Parathyroid adenoma (tissue), 2 donors: ENCODE measurements at regions not wholly inside any gene's neighbourhood (a gene's known extent, or its start where the extent isn't known, plus 50 kb on each side); places are given as distances from the start of the nearest gene placed in this dataset.

Source experiments
- H2AFZ ChIP-seq: fragments of 300-600 bp; sonication (generic); one replicate; pipeline ENCODE4 v1.7.0; 2017; ENCODE audit warnings: antibody characterized with exemption, mild to moderate bottlenecking
- H3K27ac ChIP-seq: fragments of 300-600 bp; sonication (generic); one replicate; pipeline ENCODE4 v1.7.0; 2017
- H3K27me3 ChIP-seq: fragments of 300-600 bp; sonication (generic); one replicate; pipeline ENCODE4 v1.7.0; 2017; ENCODE audit warnings: low read length; ENCODE audit not compliant: control insufficient read depth, insufficient read depth
- H3K36me3 ChIP-seq: fragments of 300-600 bp; sonication (generic); one replicate; pipeline ENCODE4 v1.7.0; 2017; ENCODE audit warnings: low read length; ENCODE audit not compliant: control insufficient read depth, insufficient read depth
- H3K4me1 ChIP-seq: fragments of 300-600 bp; sonication (generic); one replicate; pipeline ENCODE4 v1.7.0; 2017; ENCODE audit warnings: control low read depth
- H3K4me2 ChIP-seq: fragments of 300-600 bp; sonication (generic); one replicate; pipeline ENCODE4 v1.7.0; 2017; ENCODE audit warnings: low read length
- H3K4me3 ChIP-seq: fragments of 300-600 bp; sonication (generic); one replicate; pipeline ENCODE4 v1.7.0; 2017; ENCODE audit warnings: low read depth, low read length
- H3K79me2 ChIP-seq: fragments of 300-600 bp; sonication (generic); one replicate; pipeline ENCODE4 v1.7.0; 2017; ENCODE audit warnings: control low read depth
- H3K9ac ChIP-seq: fragments of 300-600 bp; sonication (generic); one replicate; pipeline ENCODE4 v1.7.0; 2017; ENCODE audit warnings: mild to moderate bottlenecking
- H3K9me3 ChIP-seq: fragments of 300-600 bp; sonication (generic); one replicate; pipeline ENCODE4 v1.7.0; 2017; ENCODE audit warnings: low read length; ENCODE audit not compliant: control insufficient read depth
- TF ChIP-seq, protein P1 (sequence below): fragments of 300-600 bp; sonication (generic); IDR thresholded peaks from one replicate; pipeline ENCODE4 v1.7.0; 2017; ENCODE audit warnings: antibody characterized with exemption, mild to moderate bottlenecking
- donor health status: primary hyperparathyroidism.

DNA sequence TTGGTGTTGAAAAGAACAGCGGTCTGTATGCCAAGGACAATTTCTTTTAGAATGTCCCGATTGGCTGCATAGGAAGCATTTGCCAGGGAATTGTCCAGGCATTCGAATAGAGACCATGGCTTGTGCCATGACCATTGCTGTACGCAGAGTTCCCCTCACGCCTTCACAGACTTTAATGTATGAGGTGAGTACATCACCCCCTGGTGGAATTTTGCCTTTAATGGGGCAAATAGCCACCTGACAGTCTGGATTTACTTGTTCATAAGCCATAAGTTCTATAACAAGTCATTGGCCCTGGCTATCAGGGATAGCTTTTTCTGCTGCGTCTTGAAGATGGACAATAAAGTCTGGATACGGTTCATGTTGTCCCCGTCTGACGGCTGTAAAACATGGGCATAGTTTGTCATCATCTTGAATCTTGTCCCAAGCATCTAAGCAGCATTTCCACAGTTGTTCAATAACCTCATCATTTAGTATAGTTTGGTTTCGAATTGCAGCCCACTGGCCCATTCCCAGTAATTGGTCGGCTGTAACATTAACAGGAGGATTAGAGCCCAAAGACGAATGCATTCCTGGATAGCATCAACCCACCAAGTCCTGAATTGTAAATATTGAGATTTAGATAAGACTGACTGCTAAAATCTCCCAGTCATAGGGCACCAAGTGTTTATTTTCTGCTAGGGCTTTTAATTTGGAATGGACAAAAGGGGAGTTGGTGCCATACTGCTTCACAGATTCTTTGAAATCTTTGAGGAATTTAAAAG lies 67.7 kb upstream of the ARL4D start:
- no peaks in the 10 kb centered on the region for H3K27me3 ChIP-seq
- no peak overlapping the region for H2AFZ ChIP-seq
- no peaks in the 10 kb centered on the region for H3K9me3 ChIP-seq
- H3K79me2 ChIP-seq: no peaks in the 10 kb centered on the region
- no peak overlapping the region for H3K27ac ChIP-seq
- no peak overlapping the region for H3K4me2 ChIP-seq
- H3K9ac ChIP-seq: no peak overlapping the region
- TF ChIP-seq, protein P1, sequence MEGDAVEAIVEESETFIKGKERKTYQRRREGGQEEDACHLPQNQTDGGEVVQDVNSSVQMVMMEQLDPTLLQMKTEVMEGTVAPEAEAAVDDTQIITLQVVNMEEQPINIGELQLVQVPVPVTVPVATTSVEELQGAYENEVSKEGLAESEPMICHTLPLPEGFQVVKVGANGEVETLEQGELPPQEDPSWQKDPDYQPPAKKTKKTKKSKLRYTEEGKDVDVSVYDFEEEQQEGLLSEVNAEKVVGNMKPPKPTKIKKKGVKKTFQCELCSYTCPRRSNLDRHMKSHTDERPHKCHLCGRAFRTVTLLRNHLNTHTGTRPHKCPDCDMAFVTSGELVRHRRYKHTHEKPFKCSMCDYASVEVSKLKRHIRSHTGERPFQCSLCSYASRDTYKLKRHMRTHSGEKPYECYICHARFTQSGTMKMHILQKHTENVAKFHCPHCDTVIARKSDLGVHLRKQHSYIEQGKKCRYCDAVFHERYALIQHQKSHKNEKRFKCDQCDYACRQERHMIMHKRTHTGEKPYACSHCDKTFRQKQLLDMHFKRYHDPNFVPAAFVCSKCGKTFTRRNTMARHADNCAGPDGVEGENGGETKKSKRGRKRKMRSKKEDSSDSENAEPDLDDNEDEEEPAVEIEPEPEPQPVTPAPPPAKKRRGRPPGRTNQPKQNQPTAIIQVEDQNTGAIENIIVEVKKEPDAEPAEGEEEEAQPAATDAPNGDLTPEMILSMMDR: no peak
- H3K4me1 ChIP-seq: no peaks in the 10 kb centered on the region
- H3K4me3 ChIP-seq: no peak overlapping the region
- H3K36me3 ChIP-seq: no peaks in the 10 kb centered on the region

DNA sequence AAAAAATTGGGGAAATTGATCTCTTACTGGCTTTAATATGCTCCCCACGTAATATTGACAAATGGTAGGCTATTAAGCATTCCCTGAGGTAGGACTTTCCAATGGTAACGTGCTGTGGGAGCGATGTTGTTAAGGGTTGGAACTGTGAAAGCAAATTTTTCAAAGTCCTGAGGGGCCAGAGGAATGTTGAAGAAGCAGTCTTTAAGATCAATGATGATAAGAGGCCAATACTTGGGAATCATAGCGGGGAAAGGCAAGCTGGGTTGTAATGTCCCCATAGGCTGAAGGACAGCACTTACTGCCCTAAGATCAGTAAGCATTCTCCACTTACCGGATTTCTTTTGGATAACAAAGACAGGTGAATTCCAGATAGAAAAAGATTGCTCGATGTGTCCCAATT lies 69.6 kb upstream of the ARL4D start:
- H3K4me2 ChIP-seq: no peak overlapping the region
- no peak overlapping the region for H2AFZ ChIP-seq
- H3K27ac ChIP-seq: no peak overlapping the region
- no peaks in the 10 kb centered on the region for H3K9me3 ChIP-seq
- H3K9ac ChIP-seq: no peak overlapping the region
- H3K79me2 ChIP-seq: no peaks in the 10 kb centered on the region
- no peaks in the 10 kb centered on the region for H3K4me1 ChIP-seq
- TF ChIP-seq, protein P1: no peak
- no peaks in the 10 kb centered on the region for H3K27me3 ChIP-seq
- no peaks in the 10 kb centered on the region for H3K36me3 ChIP-seq
- no peak overlapping the region for H3K4me3 ChIP-seq

DNA sequence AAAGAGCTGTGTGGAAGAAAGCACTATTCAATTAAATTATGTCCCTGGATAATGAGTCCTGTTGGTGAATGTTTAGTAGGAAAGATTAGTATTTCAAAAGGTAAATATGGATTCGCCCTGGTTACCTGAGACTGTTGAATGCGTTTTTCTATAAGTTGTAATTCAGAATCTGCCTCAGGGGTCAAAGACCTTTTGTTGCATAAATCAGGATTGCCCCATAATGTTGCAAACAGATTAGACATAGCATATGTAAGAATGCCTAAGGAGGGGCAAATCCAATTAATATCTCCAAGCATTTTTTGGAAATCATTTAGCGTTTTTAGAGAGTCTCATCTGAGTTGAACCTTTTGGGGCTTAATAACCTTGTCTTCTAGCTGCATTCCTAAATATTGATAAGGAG lies 70.1 kb upstream of the ARL4D start:
- Histone ChIP-seq H3K27me3 (no peaks in the 10 kb centered on the region), H3K4me2 (no peak overlapping the region), H3K4me3 (no peak overlapping the region), H3K79me2 (no peaks in the 10 kb centered on the region), H3K36me3 (no peaks in the 10 kb centered on the region), H3K9me3 (no peaks in the 10 kb centered on the region), H3K4me1 (no peaks in the 10 kb centered on the region), H3K9ac (no peak overlapping the region), H2AFZ (no peak overlapping the region), H3K27ac (no peak overlapping the region)
- TF ChIP-seq, protein P1: no peak

DNA sequence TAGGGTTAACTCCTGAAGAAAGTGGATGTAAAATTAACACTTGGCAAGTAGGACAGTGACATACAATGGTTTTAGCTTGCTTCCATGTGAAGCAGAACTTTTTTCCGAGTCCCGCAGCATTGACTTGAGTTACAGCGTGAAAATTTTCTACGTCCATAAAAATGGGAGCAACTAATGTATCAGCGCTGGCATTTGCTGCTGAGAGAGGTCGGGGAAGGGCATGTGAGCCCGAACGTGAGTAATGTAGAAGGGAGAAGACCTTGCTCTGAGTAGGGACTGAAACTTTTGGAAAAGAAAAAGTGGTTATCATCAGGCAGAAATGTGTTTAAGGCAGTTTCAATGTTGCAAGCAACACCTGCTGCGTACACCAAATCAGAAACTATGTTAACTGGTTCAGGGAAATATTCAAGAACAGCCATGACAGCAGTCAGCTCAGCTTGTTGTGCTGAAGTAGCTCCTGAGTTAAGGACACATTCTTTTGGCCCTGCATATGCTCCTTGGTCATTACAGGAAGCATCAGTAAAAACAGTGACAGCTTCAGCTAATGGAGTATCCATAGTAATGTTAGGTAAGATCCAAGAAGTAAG lies 70.9 kb upstream of the ARL4D start:
- H3K4me3 ChIP-seq: no peak overlapping the region
- TF ChIP-seq, protein P1: no peak

DNA sequence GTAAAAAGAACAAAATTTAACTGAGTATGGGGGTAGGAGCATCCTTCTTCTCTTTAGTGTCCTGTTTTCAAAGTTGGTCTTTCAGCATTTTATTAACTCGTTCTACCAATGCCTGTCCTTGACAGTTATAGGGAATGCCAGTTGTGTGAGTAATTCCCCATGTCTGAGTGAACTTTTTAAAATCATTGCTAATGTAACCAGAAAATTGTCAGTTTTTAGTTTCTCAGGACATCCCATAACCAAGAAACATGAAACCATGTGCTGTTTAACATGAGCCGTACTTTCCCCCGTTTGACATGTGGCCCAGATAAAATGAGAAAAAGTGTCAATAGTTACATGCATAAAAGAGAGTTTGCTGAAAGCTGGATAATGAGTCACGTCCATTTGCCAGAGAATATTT lies 71.4 kb upstream of the ARL4D start:
- no peaks in the 10 kb centered on the region for H3K9me3 ChIP-seq
- no peaks in the 10 kb centered on the region for H3K79me2 ChIP-seq
- H3K36me3 ChIP-seq: no peaks in the 10 kb centered on the region
- no peak overlapping the region for H3K27ac ChIP-seq
- H3K4me3 ChIP-seq: no peak overlapping the region
- no peaks in the 10 kb centered on the region for H3K27me3 ChIP-seq
- H3K9ac ChIP-seq: no peak overlapping the region
- no peak overlapping the region for H2AFZ ChIP-seq
- TF ChIP-seq, protein P1: no peak
- H3K4me1 ChIP-seq: no peaks in the 10 kb centered on the region
- no peak overlapping the region for H3K4me2 ChIP-seq

More for the DNA sequence above, 70.9 kb upstream of the ARL4D start:
- no peak overlapping the region for H3K27ac ChIP-seq
- no peaks in the 10 kb centered on the region for H3K9me3 ChIP-seq
- H3K9ac ChIP-seq: no peak overlapping the region
- H3K4me1 ChIP-seq: no peaks in the 10 kb centered on the region
- no peaks in the 10 kb centered on the region for H3K79me2 ChIP-seq
- H2AFZ ChIP-seq: no peak overlapping the region
- H3K27me3 ChIP-seq: no peaks in the 10 kb centered on the region
- no peak overlapping the region for H3K4me2 ChIP-seq
- no peaks in the 10 kb centered on the region for H3K36me3 ChIP-seq
